GM12865 (cell line): ENCODE measurements at regions not wholly inside any gene's neighbourhood (a gene's known extent, or its start where the extent isn't known, plus 50 kb on each side); places are given as distances from the start of the nearest gene placed in this dataset.
"Not testable (repeated sequence)": the region's sequence is repeated elsewhere in the genome, so short reads cannot be mapped to it uniquely, and the experiment has no call there.

Experiments used
- DNase-seq: peaks from one replicate; pipeline ENCODE4 v3.0.0; 2010; ENCODE audit warnings: low read depth
- H3K4me3 ChIP-seq: 2 replicates; pipeline ENCODE4 v1.5.1; 2011; ENCODE audit warnings: mild to moderate bottlenecking, low read depth, low read length, control low read depth
- TF ChIP-seq, protein P1 (sequence below): IDR thresholded peaks from 2 replicates; pipeline ENCODE4 v1.5.1; 2011; ENCODE audit warnings: low read length, control low read depth, low read depth, inconsistent platforms; ENCODE audit not compliant: insufficient read depth; ENCODE audit errors: missing control alignments

- no peak for DNase-seq
- TF ChIP-seq, protein P1, sequence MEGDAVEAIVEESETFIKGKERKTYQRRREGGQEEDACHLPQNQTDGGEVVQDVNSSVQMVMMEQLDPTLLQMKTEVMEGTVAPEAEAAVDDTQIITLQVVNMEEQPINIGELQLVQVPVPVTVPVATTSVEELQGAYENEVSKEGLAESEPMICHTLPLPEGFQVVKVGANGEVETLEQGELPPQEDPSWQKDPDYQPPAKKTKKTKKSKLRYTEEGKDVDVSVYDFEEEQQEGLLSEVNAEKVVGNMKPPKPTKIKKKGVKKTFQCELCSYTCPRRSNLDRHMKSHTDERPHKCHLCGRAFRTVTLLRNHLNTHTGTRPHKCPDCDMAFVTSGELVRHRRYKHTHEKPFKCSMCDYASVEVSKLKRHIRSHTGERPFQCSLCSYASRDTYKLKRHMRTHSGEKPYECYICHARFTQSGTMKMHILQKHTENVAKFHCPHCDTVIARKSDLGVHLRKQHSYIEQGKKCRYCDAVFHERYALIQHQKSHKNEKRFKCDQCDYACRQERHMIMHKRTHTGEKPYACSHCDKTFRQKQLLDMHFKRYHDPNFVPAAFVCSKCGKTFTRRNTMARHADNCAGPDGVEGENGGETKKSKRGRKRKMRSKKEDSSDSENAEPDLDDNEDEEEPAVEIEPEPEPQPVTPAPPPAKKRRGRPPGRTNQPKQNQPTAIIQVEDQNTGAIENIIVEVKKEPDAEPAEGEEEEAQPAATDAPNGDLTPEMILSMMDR, result no peak
- H3K4me3 ChIP-seq, result no peak overlapping the region
Observed at GRCh38 chr4:179353786-179354185, 1911.5 kb upstream of the AGA start.

GRCh38 chr4:179361978-179362486, 1919.8 kb upstream of the AGA start:
- TF ChIP-seq, protein P1, result no peak
- DNase-seq, result no peak
- H3K4me3 ChIP-seq, result no peak overlapping the region

DNA sequence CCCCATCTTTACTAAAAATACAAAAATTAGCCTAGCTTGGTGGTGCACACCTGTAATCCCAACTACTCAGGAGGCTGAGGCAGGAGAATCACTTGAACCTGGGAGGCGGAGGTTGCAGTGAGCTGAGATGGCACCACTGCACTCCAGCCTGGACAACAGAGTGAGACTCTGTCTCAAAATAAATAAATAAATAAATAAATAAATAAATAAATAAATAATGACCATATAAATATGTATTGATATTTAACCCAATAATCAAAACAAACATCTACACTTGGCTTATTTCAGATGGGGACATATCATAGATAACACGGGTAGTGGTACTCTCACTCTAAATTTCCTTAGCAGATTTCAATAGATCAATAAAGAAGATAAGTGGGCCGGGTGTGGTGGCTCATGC, 1923.7 kb upstream of the AGA start:
- not testable (repeated sequence) for DNase-seq, H3K4me3 ChIP-seq

- H3K4me3 ChIP-seq, result no peak overlapping the region
- DNase-seq, result no peak
- TF ChIP-seq, protein P1, result no peak
Observed at GRCh38 chr4:179372242-179372641, 1930.0 kb upstream of the AGA start.

- DNase-seq, result no peak
- no peak overlapping the region for H3K4me3 ChIP-seq
- TF ChIP-seq, protein P1, result no peak
Observed at GRCh38 chr4:179372746-179373145, 1930.5 kb upstream of the AGA start.

DNA sequence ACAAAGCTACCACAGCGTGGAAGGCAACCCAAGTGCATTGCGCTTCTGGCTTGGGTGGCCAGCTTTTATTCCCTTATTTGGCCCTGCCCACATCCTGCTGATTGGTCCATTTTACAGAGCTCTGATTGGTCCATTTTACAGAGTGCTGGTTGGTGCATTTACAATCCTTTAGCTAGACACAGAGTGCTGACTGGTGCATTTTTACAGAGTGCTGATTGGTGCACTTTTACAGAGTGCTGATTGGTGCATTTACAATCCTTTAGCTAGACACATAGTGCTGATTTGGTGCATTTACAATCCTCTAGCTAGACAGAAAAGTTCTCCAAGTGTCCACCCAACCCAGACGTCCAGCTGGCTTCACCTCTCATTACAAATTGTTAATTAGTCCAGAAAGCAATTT, 1936.6 kb upstream of the AGA start:
- DNase-seq, H3K4me3 ChIP-seq: not testable (repeated sequence)

DNA sequence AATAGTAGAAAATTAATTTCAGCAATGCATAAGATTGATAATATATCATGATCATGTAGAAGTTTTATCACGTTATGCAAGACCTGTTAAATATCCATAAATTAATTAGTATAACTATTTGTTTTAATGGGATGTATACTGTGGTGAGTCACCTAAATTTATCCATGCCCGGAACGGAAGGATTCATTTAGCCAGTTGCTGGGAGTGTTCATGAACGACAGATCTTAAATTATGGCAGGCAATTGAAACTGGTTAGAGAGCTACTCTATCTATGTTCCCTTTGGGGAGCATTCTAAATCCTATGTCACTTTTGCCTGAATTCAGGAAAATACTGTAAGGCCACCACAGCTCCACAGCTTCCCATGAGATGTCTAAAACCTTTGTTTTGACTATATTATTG, 1950.5 kb upstream of the AGA start:
- TF ChIP-seq, protein P1, result no peak

DNA sequence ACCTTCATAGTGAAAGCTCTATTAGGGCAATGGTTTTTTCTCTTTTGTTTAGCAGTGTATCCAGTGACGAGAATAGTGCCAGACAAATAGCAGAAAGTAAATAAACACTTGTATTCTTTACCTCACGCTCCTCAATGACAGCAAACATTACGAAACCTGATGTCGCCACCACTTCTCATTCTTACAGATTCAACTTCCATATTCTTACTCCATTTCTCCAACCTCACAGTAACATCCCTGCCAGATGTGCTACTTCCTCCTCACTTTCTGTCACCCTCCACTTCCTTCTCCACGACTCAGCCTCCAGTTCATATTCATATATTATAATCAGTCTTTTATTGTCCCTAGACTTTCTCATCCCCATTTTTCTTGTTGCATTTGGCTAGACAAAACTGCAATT, 1956.2 kb upstream of the AGA start:
- DNase-seq, result no peak
- no peak overlapping the region for H3K4me3 ChIP-seq
- TF ChIP-seq, protein P1, result no peak

More for the DNA sequence above, 1950.5 kb upstream of the AGA start:
- no peak overlapping the region for H3K4me3 ChIP-seq
- DNase-seq, result no peak
